ENCODE measurements at regions not wholly inside any gene's neighbourhood (a gene's known extent, or its start where the extent isn't known, plus 50 kb on each side); places are given as distances from the start of the nearest gene placed in this dataset.
"Not testable (repeated sequence)": the region's sequence is repeated elsewhere in the genome, so short reads cannot be mapped to it uniquely, and the experiment has no call there.

GRCh38 chrX:43436517-43436916, 219.6 kb upstream of the MAOA start:
- DNase-seq (ENCODE audit: low read depth in 1 of 2, low spot score in 1 of 2), result no peak
- no peaks in the 10 kb centered on the region for H3K9me3 ChIP-seq (ENCODE audit: low read depth)
- H3K27me3 ChIP-seq, result no peaks in the 10 kb centered on the region
- no peak overlapping the region for H3K4me3 ChIP-seq
- H3K27ac ChIP-seq, result no peak overlapping the region
- no peaks in the 10 kb centered on the region for H3K36me3 ChIP-seq
- TF ChIP-seq, protein P1, sequence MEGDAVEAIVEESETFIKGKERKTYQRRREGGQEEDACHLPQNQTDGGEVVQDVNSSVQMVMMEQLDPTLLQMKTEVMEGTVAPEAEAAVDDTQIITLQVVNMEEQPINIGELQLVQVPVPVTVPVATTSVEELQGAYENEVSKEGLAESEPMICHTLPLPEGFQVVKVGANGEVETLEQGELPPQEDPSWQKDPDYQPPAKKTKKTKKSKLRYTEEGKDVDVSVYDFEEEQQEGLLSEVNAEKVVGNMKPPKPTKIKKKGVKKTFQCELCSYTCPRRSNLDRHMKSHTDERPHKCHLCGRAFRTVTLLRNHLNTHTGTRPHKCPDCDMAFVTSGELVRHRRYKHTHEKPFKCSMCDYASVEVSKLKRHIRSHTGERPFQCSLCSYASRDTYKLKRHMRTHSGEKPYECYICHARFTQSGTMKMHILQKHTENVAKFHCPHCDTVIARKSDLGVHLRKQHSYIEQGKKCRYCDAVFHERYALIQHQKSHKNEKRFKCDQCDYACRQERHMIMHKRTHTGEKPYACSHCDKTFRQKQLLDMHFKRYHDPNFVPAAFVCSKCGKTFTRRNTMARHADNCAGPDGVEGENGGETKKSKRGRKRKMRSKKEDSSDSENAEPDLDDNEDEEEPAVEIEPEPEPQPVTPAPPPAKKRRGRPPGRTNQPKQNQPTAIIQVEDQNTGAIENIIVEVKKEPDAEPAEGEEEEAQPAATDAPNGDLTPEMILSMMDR (IDR thresholded peaks at IDR 0.05; ENCODE audit: low read depth, low read length), result no peak
- H3K4me1 ChIP-seq (ENCODE audit: low read depth), result no peaks in the 10 kb centered on the region

GRCh38 chrX:43446752-43447151, 209.3 kb upstream of the MAOA start:
- Histone ChIP-seq H3K9me3 (ENCODE audit: low read depth) (no peaks in the 10 kb centered on the region), H3K4me3 (no peak overlapping the region)

GRCh38 chrX:43448688-43449087, 207.4 kb upstream of the MAOA start:
- TF ChIP-seq, protein P1 (IDR thresholded peaks at IDR 0.05; ENCODE audit: low read depth, low read length), result no peak
- no peaks in the 10 kb centered on the region for H3K36me3 ChIP-seq
- no peak for DNase-seq (ENCODE audit: low read depth in 1 of 2, low spot score in 1 of 2)
- no peaks in the 10 kb centered on the region for H3K9me3 ChIP-seq (ENCODE audit: low read depth)
- no peak overlapping the region for H3K27ac ChIP-seq
- no peaks in the 10 kb centered on the region for H3K27me3 ChIP-seq
- H3K4me1 ChIP-seq (ENCODE audit: low read depth), result no peaks in the 10 kb centered on the region
- no peak overlapping the region for H3K4me3 ChIP-seq

More at GRCh38 chrX:43446752-43447151, 209.3 kb upstream of the MAOA start:
- no peaks in the 10 kb centered on the region for H3K36me3 ChIP-seq
- H3K27me3 ChIP-seq, result no peaks in the 10 kb centered on the region
- no peak overlapping the region for H3K27ac ChIP-seq
- no peak for DNase-seq (ENCODE audit: low read depth in 1 of 2, low spot score in 1 of 2)
- no peaks in the 10 kb centered on the region for H3K4me1 ChIP-seq (ENCODE audit: low read depth)
- TF ChIP-seq, protein P1 (IDR thresholded peaks at IDR 0.05; ENCODE audit: low read depth, low read length), result no peak

- TF ChIP-seq, protein P1 (IDR thresholded peaks at IDR 0.05; ENCODE audit: low read depth, low read length), result no peak
- Histone ChIP-seq H3K36me3 (no peaks in the 10 kb centered on the region), H3K27me3 (no peaks in the 10 kb centered on the region), H3K27ac (no peak overlapping the region), H3K4me3 (no peak overlapping the region), H3K4me1 (ENCODE audit: low read depth) (no peaks in the 10 kb centered on the region), H3K9me3 (ENCODE audit: low read depth) (no peaks in the 10 kb centered on the region)
- DNase-seq (ENCODE audit: low read depth in 1 of 2, low spot score in 1 of 2), result no peak
Measured at GRCh38 chrX:43450355-43450754, 205.7 kb upstream of the MAOA start.

- H3K27ac ChIP-seq; H3K4me3 ChIP-seq; H3K4me1 ChIP-seq (ENCODE audit: low read depth); H3K36me3 ChIP-seq; H3K9me3 ChIP-seq (ENCODE audit: low read depth); DNase-seq (ENCODE audit: low read depth in 1 of 2, low spot score in 1 of 2); H3K27me3 ChIP-seq: not testable (repeated sequence)
Measured at GRCh38 chrX:43451976-43452686, 204.0 kb upstream of the MAOA start.

DNA sequence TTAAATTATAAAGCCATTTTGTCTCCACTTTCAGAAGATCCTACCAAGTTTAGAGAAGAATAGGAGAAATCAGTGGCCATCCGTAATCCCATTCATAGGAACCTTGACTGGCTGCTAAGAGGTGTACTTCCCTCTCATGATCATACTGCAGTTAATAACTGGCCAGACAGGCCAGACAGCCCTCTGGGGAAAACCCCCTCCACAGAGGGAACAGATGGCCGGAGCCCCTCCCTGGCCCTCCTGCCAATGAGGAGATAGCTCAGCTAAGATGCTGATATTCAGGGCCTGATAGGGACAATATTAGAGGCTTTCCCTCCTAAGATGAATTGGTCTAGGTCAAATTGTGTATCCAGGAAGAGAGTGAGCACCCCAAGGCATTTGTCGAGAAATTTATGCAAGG, 200.0 kb upstream of the MAOA start:
- H3K36me3 ChIP-seq, result no peaks in the 10 kb centered on the region
- H3K4me3 ChIP-seq, result no peak overlapping the region
- DNase-seq (ENCODE audit: low read depth in 1 of 2, low spot score in 1 of 2), result no peak
- TF ChIP-seq, protein P1 (IDR thresholded peaks at IDR 0.05; ENCODE audit: low read depth, low read length), result no peak
- H3K27ac ChIP-seq, result no peak overlapping the region
- H3K27me3 ChIP-seq, result no peaks in the 10 kb centered on the region
- H3K9me3 ChIP-seq (ENCODE audit: low read depth), result no peaks in the 10 kb centered on the region
- no peaks in the 10 kb centered on the region for H3K4me1 ChIP-seq (ENCODE audit: low read depth)
